ENCODE measurements at regions not wholly inside any gene's neighbourhood (a gene's known extent, or its start where the extent isn't known, plus 50 kb on each side); places are given as distances from the start of the nearest gene placed in this dataset.
A peak's percentile ranks its signal among the peaks of the same experiment; 100 is the strongest.

DNA sequence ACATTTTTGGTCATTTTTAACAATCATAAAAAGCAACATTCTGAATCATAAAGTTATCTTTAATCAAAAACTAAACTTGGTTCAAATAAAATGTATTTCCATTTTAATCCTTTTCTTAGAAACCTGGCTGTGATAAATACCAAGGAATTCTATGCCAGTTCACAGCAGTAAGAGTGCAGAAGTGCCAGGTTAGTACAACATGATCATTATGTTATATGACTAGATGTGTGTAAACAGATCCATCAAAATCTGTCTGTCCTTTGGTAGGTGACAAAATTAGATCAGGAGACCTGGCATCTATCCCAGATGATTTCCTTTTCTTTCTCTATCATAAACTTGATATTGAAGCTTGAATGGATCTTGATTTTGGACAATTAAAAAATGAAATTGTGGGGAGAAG lies 200.6 kb upstream of the STXBP6 start:
- in situ Hi-C loops (cut with HindIII; ENCODE audit: low pct_ligation_motif_present, low pct_unique_long_range_greater_than_20kb, low sequenced_read_pairs) = no loop called here
- no peak for DNase-seq

DNA sequence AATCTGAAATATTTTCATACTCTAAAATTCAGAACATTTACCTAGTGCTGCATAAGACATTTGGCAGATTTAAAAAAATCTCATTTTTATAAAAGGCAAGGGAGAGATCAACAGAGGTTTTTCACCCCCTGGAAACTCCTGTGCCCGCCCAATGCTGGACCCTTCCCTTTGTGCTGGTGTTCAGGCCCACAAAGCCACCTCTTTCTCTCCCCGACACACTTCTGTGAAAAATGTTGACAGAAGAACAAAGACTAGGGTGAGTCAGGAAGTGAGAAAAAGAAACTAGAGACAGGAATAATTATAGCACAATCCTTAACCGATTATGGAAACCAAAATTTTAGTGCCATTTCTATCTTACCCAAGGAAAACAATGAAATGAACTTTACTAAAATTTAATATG lies 197.7 kb upstream of the STXBP6 start:
- no peak for DNase-seq
- in situ Hi-C loops (cut with HindIII; ENCODE audit: low pct_ligation_motif_present, low pct_unique_long_range_greater_than_20kb, low sequenced_read_pairs) = no loop called here

DNA sequence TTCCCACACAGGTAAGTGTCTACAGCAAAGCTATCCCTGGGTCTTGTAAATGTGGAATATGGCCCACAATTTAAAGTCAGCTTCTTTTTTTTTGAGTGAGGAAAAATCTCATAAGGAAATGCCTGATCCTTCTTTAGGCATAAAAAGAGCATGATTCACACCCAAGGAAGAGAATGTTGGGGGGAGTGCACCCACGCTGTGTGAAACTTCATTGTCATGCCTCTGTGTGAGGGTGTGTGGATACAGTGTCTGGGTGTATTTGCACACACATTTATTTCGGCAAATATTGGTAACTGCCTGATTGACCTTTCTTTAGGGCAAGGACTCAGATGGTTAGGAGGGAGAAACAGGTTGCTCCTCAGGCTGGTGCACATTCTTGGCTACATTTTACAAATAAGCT lies 196.8 kb upstream of the STXBP6 start:
- in situ Hi-C loops (cut with HindIII; ENCODE audit: low pct_ligation_motif_present, low pct_unique_long_range_greater_than_20kb, low sequenced_read_pairs) = no loop called here
- no peak for DNase-seq

DNA sequence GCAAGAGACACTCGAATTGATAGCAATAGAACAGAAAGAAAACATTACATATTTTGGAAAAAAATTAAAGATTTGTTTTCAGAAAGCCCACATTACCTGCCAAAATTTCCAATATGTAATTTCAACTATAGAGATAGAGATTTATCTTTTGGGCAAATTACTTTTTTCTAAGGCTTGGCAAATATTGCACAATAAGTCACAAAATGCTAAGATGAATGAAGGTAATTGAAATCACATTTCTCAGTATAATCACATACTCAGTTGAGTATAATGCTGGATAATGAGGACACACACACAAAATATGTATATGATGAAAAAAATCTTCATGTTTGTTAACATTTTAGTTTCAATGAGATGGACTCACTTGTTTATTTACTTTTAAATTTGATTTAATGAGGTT lies 189.2 kb upstream of the STXBP6 start:
- in situ Hi-C loops (cut with HindIII; ENCODE audit: low pct_ligation_motif_present, low pct_unique_long_range_greater_than_20kb, low sequenced_read_pairs) = no loop called here
- no peak for DNase-seq

DNA sequence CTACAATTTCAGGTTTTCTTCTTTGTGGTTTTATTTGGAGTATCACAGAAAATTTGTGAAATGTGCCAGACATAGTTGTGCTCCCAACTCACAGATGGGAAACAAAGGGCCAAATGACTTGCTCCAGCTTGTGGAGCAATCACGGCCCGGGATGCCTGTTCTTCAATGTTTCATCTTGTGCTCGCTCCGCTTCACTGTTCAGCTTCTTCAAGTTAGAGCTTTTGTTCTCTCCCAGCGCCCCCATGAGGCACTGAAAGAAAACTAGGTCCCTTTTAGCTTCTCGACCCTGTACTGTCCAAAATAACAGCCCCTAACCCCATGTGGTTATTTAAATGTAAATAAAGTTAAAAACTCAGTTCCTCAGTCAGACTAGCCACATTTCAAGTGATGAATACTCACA lies 187.9 kb upstream of the STXBP6 start:
- in situ Hi-C loops (cut with HindIII; ENCODE audit: low pct_ligation_motif_present, low pct_unique_long_range_greater_than_20kb, low sequenced_read_pairs) = no loop called here
- DNase-seq = peak; percentile 7

- no peak for DNase-seq
- in situ Hi-C loops (cut with HindIII; ENCODE audit: low pct_ligation_motif_present, low pct_unique_long_range_greater_than_20kb, low sequenced_read_pairs) = no loop called here
These were observed 183.7 kb upstream of the STXBP6 start for GRCh38 chr14:25233613-25234012.

DNA sequence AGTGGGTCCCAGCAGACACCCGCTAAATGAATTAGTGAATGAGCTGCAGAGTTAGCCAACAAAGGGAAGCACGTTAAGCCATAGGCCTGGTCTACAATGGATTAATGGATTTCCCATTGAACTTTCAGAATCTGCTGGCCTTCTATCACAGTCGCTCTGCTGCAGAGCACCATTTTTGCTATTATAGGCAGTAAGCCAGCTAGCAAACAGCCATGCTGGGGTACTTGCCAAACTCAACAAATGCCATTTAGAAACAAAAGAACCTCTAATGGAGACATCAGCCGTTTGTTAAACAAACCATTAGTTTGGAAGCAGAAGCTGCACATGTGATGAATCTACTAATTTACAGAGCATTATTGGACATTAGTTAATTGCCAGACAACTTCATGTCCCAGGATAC lies 181.1 kb upstream of the STXBP6 start:
- in situ Hi-C loops (cut with HindIII; ENCODE audit: low pct_ligation_motif_present, low pct_unique_long_range_greater_than_20kb, low sequenced_read_pairs) = no loop called here
- no peak for DNase-seq

GRCh38 chr14:25226214-25226613 lies 176.3 kb upstream of the STXBP6 start:
- in situ Hi-C loops (cut with HindIII; ENCODE audit: low pct_ligation_motif_present, low pct_unique_long_range_greater_than_20kb, low sequenced_read_pairs) = no loop called here
- DNase-seq = no peak

- in situ Hi-C loops (cut with HindIII; ENCODE audit: low pct_ligation_motif_present, low pct_unique_long_range_greater_than_20kb, low sequenced_read_pairs) = no loop called here
These were observed 172.3 kb upstream of the STXBP6 start for GRCh38 chr14:25222256-25222655.

DNA sequence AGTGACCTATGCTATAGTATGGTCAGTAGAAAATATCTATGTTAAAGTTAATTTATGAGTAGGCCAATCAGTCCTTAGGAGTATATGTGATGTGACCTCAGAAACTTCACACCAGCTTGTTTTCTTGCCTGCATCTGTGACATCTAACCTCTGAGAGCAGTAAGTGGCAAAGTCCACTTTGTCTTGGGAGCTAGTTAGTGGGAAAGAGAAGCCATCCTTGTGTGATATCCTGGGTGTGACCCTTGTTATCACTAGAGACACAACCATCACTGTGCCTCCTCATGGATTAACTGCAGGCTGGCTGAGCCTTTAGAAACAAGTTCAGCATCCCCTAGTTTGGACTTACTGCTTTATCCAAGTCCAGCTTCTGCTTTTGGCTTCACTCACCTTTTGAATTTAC lies 170.6 kb upstream of the STXBP6 start:
- in situ Hi-C loops (cut with HindIII; ENCODE audit: low pct_ligation_motif_present, low pct_unique_long_range_greater_than_20kb, low sequenced_read_pairs) = no loop called here
- DNase-seq = no peak

More at GRCh38 chr14:25222256-25222655, 172.3 kb upstream of the STXBP6 start:
- no peak for DNase-seq

DNA sequence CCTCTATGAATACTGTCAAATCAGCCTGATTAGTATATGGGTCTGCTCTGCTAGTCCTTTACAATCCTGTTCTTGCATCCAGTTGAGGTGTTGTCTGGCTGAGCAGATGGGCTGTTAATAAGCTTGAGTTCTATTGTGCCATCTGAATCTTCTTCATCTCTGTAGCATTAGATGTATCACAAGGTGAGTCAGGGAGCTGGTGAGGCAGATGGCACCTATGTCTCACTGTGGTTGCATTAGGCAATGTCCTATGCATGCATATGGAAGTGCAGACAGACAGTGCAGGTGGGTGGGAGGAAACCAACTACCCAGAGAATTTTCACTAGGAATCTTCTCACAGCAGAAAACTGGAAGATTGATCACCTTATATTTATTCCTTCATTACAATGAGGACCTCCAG lies 165.7 kb upstream of the STXBP6 start:
- in situ Hi-C loops (cut with HindIII; ENCODE audit: low pct_ligation_motif_present, low pct_unique_long_range_greater_than_20kb, low sequenced_read_pairs) = no loop called here
- DNase-seq = no peak

GRCh38 chr14:25197885-25198284 lies 147.9 kb upstream of the STXBP6 start:
- in situ Hi-C loops (cut with HindIII; ENCODE audit: low pct_ligation_motif_present, low pct_unique_long_range_greater_than_20kb, low sequenced_read_pairs) = no loop called here
- DNase-seq = no peak

DNA sequence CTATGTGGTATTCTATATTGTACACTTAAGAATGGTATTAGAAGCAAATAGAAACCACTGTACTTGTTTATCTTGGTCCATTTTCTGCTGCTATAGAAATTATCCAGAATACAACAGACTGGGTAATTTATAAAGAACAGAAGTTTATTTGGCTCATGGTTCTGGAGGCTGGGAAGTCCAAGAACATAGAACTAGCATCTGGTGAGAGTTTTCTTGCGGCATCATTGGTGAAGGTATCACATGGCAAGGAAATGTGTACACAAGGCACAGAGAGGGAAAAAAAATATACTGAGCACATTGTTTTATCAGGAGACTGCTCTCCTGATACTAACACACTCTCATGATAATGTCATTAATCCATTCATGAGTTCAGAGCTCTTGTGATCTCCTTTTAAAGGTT lies 130.3 kb upstream of the STXBP6 start:
- no peak for DNase-seq
- in situ Hi-C loops (cut with HindIII; ENCODE audit: low pct_ligation_motif_present, low pct_unique_long_range_greater_than_20kb, low sequenced_read_pairs) = no loop called here

- in situ Hi-C loops (cut with HindIII; ENCODE audit: low pct_ligation_motif_present, low pct_unique_long_range_greater_than_20kb, low sequenced_read_pairs) = no loop called here
- DNase-seq = no peak
These were observed 128.3 kb upstream of the STXBP6 start for GRCh38 chr14:25178255-25178654.

DNA sequence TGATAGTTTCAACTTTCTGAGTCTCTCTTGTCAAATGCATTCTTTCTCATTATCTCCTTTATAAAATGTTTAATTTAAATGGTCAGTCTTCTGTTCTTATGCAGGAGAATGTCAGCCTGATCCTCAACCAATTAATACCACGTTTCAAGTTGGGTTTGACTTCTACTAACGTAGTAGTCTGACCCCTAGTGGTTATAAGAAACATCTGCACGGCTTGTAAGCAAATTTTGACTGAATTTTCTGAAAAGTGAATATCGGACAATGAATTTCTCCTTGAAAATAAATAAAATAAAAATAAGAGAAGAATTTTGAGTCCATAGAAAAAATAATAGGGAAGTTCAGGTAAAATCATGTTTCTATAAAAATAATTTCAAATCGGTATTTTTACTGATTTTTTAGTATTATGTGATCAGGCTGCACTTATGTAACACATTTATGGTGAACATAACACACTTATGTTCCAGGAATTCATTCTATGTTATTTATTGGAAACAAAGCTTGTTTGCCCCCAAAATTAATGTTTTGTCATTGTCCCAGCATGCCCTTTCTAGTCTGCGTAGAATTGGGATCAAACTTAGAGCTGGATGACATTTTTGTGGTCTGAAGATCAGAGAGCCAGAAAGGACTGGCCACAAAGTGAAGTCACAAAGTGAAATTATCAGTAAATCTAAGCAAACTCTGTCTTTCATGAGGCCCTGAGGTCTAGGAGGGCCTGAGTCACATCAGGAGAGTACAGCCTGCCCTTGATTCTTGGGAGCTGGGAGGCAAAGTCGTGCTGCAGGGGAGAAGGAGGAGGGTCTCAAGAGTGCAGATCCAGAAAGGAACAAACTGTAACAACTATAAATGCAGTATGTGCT lies 101.2 kb upstream of the STXBP6 start:
- in situ Hi-C loops (cut with HindIII; ENCODE audit: low pct_ligation_motif_present, low pct_unique_long_range_greater_than_20kb, low sequenced_read_pairs) = no loop called here
- peak; percentile 50 for DNase-seq

- no peak for DNase-seq
- in situ Hi-C loops (cut with HindIII; ENCODE audit: low pct_ligation_motif_present, low pct_unique_long_range_greater_than_20kb, low sequenced_read_pairs) = no loop called here
These were observed 100.5 kb upstream of the STXBP6 start for GRCh38 chr14:25150401-25150800.

- DNase-seq = no peak
- in situ Hi-C loops (cut with HindIII; ENCODE audit: low pct_ligation_motif_present, low pct_unique_long_range_greater_than_20kb, low sequenced_read_pairs) = no loop called here
These were observed 90.5 kb upstream of the STXBP6 start for GRCh38 chr14:25140411-25140810.

DNA sequence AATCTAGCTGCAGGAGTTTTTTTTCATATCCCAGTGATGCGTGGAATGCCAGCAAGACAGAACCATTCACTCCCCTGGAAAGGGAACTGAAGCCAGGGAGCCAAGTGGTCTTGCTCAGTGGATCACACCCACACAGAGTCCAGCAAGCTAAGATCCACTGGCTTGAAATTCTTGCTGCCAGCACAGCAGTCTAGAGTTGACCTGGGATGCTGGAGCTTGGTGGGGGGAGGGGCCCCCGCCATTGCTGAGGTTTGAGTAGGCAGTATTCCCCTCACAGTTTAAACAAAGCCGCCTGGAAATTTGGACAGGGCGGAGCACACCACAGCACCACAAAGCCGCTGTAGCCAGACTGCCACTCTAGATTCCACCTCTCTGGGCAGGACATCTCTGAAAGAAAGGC lies 86.9 kb upstream of the STXBP6 start:
- in situ Hi-C loops (cut with HindIII; ENCODE audit: low pct_ligation_motif_present, low pct_unique_long_range_greater_than_20kb, low sequenced_read_pairs) = no loop called here
- no peak for DNase-seq

DNA sequence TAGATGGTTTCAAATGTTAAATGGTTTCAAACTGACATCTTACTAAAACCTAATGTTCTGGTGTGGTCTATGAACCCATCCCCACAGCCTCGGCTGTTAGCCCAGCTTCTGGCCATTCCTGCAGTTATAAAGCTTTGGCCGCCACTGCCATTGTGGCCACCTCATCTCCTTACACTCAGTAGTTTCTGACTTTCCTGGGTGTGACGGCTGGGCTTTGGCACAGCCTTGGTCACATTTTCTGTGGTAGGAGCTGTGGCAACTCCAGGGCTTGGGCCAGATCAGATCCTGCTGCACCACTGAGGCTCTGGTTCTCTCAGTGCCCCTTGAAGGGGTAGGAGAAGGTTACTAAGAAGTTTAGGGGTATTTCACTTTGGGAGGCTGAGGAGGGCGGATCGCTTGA lies 84.2 kb upstream of the STXBP6 start:
- in situ Hi-C loops (cut with HindIII; ENCODE audit: low pct_ligation_motif_present, low pct_unique_long_range_greater_than_20kb, low sequenced_read_pairs) = no loop called here
- no peak for DNase-seq

- DNase-seq = peak; percentile 42
- in situ Hi-C loops (cut with HindIII; ENCODE audit: low pct_ligation_motif_present, low pct_unique_long_range_greater_than_20kb, low sequenced_read_pairs) = no loop called here
These were observed 82.9 kb upstream of the STXBP6 start for GRCh38 chr14:25132732-25133422.

Data from ACHN (cell line).